ENCODE measurements at regions not wholly inside any gene's neighbourhood (a gene's known extent, or its start where the extent isn't known, plus 50 kb on each side); places are given as distances from the start of the nearest gene placed in this dataset.
"Not testable (repeated sequence)": the region's sequence is repeated elsewhere in the genome, so short reads cannot be mapped to it uniquely, and the experiment has no call there.

- TF ChIP-seq CTCF (IDR thresholded peaks at IDR 0.05; ENCODE audit: control insufficient read depth, insufficient read depth, low read depth, low read length, missing control alignments) = no peak
- no peak overlapping the region for H3K4me3 ChIP-seq (ENCODE audit: control insufficient read depth, low read depth, low read length)
- no peak for DNase-seq (ENCODE audit: low read depth)
These were observed 1165.0 kb downstream of the NXPH1 start for GRCh38 chr7:9598411-9598810.

GRCh38 chr7:9600974-9601373 is 1167.6 kb downstream of the NXPH1 start:
- no peak overlapping the region for H3K4me3 ChIP-seq (ENCODE audit: control insufficient read depth, low read depth, low read length)
- no peak for DNase-seq (ENCODE audit: low read depth)
- TF ChIP-seq CTCF (IDR thresholded peaks at IDR 0.05; ENCODE audit: control insufficient read depth, insufficient read depth, low read depth, low read length, missing control alignments) = no peak

- DNase-seq (ENCODE audit: low read depth) = no peak
- no peak for TF ChIP-seq CTCF (IDR thresholded peaks at IDR 0.05; ENCODE audit: control insufficient read depth, insufficient read depth, low read depth, low read length, missing control alignments)
- no peak overlapping the region for H3K4me3 ChIP-seq (ENCODE audit: control insufficient read depth, low read depth, low read length)
These were observed 1169.9 kb downstream of the NXPH1 start for GRCh38 chr7:9603291-9603690.

- no peak for DNase-seq (ENCODE audit: low read depth)
- no peak overlapping the region for H3K4me3 ChIP-seq (ENCODE audit: control insufficient read depth, low read depth, low read length)
- TF ChIP-seq CTCF (IDR thresholded peaks at IDR 0.05; ENCODE audit: control insufficient read depth, insufficient read depth, low read depth, low read length, missing control alignments) = no peak
These were observed 1175.2 kb downstream of the NXPH1 start for GRCh38 chr7:9608560-9608959.

GRCh38 chr7:9620899-9621298 is 1187.5 kb downstream of the NXPH1 start:
- H3K4me3 ChIP-seq (ENCODE audit: control insufficient read depth, low read depth, low read length); DNase-seq (ENCODE audit: low read depth): not testable (repeated sequence)

- DNase-seq (ENCODE audit: low read depth); H3K4me3 ChIP-seq (ENCODE audit: control insufficient read depth, low read depth, low read length): not testable (repeated sequence)
These were observed 1188.0 kb downstream of the NXPH1 start for GRCh38 chr7:9621306-9621902.

GRCh38 chr7:9621927-9622326 is 1188.5 kb downstream of the NXPH1 start:
- no peak for TF ChIP-seq CTCF (IDR thresholded peaks at IDR 0.05; ENCODE audit: control insufficient read depth, insufficient read depth, low read depth, low read length, missing control alignments)
- no peak overlapping the region for H3K4me3 ChIP-seq (ENCODE audit: control insufficient read depth, low read depth, low read length)
- DNase-seq (ENCODE audit: low read depth) = no peak

- no peak for DNase-seq (ENCODE audit: low read depth)
- no peak for TF ChIP-seq CTCF (IDR thresholded peaks at IDR 0.05; ENCODE audit: control insufficient read depth, insufficient read depth, low read depth, low read length, missing control alignments)
These were observed 1192.5 kb downstream of the NXPH1 start for GRCh38 chr7:9625953-9626352.

More at GRCh38 chr7:9625953-9626352, 1192.5 kb downstream of the NXPH1 start:
- H3K4me3 ChIP-seq (ENCODE audit: control insufficient read depth, low read depth, low read length) = no peak overlapping the region

All from AG09309 (cell line).